GM19240 (cell line): ENCODE measurements at regions not wholly inside any gene's neighbourhood (a gene's known extent, or its start where the extent isn't known, plus 50 kb on each side); places are given as distances from the start of the nearest gene placed in this dataset.
A peak's percentile ranks its signal among the peaks of the same experiment; 100 is the strongest.
"Not testable (repeated sequence)": the region's sequence is repeated elsewhere in the genome, so short reads cannot be mapped to it uniquely, and the experiment has no call there.

Source experiments
- DNase-seq: peaks from one replicate; pipeline ENCODE4 v3.0.0; 2011; ENCODE audit warnings: low spot score; ENCODE audit not compliant: insufficient read length

DNA sequence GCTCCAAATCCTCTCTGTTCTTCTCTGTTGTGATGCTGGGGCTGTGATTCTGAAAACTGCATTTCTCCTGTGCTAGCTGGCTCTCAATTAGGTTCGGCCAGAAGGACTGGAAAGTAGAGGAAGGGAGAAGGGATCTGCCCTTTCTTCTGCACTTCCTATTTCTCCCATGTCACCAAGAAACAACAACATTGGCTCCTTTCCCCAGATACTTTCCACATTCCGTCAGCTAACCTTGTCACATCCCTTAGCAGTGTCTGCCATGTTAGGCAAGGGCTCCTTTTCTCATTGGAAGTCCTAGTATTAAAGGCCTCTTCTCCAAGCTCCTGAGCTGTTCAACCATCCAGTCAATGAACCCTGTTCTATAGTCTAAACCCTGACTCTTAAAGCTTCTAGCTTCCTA is 171.1 kb downstream of the ZNF621 start:
- DNase-seq = no peak

DNA sequence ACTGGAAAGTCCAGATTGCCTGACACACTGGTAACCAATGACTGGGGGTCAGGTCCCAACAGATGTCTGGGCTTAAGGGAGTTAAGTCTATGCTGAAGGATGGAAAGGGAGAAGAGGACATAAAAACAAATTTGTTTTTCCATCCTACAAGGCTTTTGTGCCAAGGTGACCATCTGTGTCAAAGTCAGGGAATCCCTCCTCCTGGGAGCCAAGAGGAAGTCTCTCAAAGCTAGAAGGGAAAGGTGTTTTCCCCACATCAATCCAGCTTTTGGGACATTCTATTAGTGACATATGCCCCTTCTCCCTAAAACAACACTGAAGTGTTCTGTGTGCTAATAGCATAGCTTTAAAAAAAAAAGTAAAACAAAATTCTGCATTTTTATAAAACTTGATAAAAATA is 173.9 kb downstream of the ZNF621 start:
- DNase-seq = not testable (repeated sequence)

DNA sequence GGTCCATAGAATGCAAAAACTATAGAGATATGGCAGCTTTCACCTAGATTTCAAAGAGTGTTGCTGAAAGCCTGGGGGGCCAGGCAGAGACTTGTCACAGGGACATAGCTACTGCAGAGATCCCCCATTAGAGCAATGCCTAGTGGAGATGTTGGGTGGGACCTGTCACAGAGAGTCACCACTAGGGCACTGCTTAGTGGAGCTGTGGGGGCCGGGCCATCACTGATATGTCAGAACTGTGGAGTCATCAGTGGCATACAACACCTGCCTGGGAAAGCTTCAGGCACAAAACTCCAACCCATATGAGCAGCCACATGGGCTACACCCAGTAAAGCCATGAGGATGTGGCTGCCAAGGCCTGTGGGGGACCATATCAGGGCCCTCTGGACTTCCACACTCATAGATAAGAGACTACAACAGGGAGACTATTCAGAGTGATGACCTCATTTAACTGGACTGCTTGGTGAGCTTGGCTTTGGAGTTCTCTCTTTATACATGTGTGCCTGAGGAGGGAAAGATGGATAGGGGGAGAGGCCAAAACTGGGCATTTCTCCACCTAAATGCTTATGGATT is 176.3 kb downstream of the ZNF621 start:
- no peak for DNase-seq

DNA sequence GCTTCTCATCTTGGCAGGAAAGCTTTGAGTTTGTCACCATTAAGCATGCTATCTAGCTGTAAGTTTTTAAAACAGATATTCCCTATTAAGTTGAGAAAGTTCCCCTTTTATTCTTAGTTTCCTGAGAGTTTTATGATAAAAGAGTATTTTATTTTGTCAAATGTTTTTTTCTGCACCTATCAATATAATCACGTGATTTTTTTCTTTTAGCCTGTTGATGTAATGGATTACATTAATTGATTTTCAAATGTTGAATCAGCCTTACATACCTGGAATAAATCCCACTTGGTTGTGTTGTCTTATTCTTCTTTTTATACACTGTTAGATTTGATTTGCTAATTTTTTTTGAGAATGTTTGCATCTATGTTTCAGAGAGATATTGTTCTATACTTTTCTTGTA is 179.5 kb downstream of the ZNF621 start:
- no peak for DNase-seq

DNA sequence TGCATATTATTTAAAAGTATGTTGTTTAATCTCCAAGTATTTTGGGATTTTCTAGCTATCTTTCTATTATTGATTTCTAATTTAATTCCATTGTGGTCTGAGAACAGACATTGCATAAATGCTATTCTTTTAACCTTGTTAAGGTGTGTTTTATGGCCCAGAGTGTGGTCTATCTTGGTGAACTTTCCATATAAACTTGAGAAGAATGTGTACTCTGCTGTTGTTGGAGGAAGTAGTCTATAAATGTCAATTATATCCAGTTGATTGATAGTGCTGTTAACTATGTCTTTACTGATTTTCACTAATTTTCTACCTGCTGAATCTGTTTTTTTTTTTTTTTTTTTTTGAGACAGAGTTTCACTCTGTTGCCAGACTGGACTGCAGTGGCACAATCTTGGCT is 180.9 kb downstream of the ZNF621 start:
- DNase-seq = no peak

DNA sequence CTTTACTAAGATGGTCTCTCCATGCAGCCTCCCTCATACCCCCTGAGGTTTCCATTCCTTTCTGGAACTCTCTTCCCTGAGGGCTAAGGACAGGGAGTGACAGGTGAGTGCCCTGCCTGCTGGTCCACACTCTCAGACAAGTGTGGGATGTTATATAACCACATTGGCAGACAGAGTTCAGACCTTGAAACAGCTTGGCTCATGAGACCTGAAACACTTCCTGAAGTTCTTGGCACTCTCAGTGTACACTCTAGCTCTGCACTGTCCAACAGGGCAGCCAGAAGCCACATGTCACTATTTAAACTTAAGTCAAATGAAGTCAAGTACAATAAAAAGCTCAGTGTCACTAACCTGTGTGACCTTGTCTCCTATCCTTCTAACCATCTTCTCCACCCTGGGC is 188.5 kb downstream of the ZNF621 start:
- no peak for DNase-seq

DNA sequence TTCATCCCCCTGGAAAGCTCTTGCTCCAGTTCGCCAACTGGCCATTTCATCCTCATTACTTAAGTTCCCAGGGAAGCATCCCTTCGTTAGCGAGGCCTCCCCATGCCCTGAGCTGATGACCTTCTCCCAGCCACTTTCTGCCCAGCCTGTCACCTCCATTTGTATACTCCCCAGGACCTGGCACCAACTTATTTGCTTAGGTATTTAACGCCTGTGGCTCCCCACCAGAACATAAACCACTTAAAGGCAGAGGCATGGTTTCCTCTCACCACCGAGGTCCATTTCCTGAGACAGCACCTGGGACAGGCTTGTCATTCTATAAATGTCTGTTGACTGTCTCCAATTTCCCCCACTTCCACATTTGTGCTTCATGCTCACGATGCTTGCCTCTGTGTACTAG is 189.0 kb downstream of the ZNF621 start:
- no peak for DNase-seq

DNA sequence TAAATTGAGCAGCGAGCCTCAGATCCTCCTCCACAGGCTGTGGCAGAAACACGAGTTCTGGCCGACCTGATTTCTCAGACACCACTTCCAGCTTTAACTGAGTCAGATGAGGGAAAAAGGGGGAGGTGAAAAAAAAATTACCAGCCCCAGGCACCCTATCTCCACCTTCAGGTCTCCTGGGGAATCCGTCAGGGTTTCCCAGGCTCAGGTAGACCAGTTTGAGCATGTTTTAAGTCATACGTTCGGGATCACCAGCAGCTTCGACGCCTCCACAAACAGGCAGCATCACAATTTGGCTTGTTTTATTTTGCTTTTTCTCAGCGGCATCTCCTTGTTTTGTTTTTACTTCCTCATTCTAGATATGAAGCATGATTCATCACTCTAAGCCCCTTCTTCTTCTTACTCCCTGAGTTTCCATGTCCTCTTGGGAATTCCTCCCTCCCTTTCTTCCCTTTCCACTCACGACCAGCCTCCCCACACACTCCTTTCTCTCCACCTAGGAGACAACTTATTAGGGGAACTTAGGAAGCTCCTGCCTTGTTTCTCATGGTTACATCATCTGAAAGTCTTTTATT is 190.1 kb downstream of the ZNF621 start:
- DNase-seq = no peak

DNA sequence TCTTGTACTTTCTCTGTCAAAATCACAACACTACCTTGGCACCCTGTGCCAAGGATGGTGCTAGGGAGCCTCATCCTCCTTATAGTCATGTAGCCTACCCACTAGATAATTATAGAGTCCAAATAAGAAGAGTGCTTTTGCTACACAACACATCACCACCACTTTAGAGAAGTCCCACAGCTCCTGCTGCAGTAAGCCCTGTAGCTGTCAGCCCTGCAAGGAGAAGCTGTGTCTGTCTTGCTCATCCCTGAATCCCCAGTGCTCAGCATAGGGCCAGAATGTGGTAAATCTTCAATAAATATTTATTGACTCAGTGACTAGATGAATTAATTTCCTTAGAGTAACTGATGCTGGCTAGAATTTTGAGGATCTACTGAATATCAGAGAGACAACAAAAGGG is 190.8 kb downstream of the ZNF621 start:
- no peak for DNase-seq

DNA sequence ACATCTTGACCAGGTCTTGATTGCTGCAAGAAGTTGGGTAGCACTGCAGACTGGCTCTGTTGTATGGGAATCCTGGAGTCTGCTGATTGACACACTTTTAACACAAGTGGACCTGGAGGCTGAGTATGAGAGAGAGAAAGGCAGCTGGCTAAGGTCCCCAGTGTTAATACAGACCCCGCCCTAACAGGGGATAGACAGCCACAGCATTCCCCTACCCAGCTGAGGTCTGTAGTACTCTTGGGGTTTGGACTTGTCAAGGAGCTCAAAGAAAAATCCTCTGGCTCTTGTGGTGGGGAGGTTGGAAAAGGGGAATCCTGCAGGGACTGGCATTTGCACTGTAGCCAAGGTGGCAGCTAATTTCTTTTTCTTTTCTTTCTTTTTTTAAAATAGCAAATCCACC is 192.7 kb downstream of the ZNF621 start:
- no peak for DNase-seq

DNA sequence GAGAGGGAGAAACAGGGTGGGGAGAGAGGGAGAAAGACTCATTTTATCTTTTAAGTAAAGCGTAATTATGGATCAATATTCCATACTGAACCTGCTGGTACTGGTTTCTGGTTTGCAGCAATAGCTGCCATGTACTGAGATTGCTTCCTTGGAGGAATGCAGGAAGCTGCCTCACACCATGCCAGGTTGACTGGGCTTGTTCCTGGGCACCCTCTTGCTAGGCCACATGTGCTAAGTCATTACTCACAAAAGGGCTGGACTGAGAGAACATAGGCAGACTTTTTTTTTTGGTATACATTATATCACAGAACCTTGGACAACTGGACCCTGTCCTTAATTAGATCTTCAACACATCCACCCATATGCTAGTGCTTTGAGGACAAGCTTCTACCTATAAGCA is 193.4 kb downstream of the ZNF621 start:
- no peak for DNase-seq

DNA sequence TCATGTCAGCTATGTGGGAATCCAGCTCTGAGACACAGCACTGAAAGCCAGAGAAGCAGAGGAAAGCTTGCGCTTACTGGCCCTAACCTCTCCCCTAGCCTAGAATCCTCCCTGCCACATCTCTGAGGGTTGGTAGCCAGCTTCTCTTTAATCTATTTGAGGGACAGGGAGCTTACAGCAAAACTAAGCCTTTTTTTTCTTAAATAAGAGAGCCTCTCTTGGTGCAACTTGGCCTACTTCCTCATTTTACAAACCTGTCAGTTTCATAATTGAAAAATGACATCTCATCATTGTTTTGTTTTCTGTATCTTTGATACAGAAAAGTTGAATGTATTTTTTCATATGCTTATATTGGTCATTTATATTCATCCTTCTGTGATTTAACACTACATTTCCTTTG is 193.9 kb downstream of the ZNF621 start:
- DNase-seq = peak; percentile 41

DNA sequence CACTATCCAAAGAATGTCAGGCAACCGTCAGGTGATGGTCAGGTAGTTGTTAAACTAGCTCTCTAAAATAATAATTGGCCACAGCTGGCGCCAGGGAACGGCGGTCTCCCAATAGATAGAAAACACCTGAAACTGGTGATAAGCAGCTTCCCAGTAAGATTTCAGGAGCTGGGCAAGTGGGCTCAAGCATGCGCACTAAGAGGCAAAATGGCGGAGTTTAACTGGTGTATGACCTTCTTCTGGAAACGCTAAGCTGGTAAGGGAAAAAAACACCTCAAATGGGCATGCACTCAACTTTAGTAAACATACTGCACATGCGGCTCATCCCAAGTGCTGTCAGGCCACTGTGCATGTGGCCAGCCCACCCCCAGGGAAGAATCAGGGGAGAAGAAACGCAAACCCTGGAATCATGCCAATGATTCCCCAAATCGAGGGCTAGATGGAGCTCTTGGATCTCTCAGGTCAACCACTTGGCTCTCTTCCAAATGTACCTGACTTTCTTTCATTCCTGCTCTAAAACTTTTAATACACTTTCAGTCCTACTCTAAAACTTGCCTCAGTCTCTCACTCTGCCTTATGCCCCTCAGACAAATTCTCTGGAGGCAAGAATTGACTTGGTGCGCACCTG is 195.0 kb downstream of the ZNF621 start:
- DNase-seq = no peak

DNA sequence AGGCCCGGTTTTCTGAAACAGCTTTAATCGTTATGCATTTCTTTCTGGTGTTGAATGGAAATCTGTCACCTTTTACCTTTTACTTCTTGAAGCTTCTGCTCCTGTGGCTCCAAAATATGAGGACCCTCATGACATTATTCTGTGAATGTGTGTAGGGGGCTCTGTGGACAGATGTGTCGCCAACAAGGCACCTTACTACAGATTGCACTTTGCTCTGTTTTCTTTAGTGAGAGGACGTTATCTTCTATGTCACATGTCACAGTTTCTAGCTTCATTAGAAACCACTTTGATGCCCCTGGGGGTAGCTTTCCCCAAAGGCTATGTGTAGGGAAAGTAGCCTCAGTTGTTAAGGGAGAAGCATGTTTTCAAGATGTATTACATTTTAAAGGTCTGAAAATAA is 195.6 kb downstream of the ZNF621 start:
- DNase-seq = no peak

DNA sequence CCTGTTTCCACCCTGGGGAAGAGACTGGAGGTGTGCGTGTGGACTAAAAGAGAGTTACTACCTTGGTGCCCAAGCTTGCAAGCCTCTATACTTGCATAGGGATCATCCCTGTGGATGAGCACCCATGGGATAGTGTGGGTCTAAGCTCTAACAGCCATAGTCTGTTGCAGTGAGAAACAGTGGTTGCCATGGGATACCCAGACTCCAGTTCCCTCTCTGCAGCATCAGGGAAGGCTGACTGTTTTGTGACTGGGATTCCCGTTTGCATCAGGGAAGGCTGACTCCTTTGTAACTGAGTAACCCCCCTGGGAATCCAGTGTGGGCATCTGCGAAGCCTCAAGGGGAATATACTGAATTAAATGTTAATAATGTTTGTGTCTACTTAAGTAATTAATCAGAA is 196.1 kb downstream of the ZNF621 start:
- DNase-seq = no peak

DNA sequence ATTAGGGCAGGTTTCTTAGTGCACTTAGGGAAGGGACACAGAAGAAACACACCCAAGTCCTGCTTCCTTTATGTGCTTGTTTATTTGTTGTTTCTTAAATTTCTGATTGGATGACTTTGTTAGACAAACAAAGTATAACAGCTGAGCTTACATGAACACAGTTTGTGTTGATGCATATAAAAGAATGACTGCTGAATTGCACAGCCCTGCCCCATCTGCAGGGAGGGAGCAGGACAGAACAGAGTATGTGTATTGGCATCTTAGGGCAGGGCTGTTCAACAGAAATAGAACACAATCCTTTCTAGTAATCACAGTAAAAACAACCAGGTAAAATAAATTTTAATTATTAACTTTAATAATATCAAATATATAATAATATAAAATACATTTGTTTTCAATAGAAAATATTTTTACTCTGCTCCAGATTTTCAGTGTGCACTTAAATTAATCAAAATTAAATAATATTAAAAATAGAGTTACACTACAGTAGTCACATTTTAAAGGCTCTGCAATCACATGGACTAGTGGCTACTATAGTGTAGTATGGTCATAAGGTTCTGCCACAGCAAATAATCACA is 198.4 kb downstream of the ZNF621 start:
- no peak for DNase-seq

DNA sequence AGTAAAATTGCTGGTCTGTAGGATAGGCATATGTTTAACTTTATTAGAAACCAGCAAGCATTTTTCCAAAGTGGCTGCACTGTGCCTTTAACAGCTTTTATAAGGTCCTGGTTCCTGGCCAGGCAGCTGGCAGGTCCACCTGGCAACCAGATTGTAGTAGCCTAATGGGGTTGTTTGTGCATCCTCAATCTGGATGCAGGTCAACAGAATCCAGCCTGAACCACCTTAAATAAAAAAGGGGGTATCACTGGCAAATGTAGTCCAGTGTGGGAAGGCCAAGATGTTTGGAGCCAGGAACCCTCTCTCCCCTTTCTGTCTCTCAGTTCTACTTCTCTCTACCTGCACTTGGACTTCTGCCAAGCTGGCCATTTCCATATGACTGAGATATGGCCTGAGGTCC is 200.3 kb downstream of the ZNF621 start:
- DNase-seq = no peak

DNA sequence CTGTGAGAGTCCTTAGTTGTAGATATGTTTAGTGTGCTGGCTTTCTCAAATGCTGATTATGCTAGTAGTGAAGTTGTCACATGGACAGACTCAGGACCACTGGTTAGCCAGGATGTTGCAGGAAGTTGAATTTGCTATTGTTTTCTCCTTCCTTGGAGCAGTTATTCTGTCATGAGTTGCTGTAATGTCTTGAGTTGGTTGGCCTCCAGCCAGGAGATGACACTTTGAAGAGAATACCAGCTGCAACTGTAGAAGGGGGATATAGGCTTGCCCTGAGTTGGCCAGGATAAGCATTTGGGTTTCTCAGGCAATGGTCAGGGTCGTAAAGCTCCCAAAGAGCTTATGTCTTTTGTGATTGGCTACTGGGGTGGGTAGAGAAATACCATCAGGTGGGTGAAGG is 206.7 kb downstream of the ZNF621 start:
- DNase-seq = no peak

DNA sequence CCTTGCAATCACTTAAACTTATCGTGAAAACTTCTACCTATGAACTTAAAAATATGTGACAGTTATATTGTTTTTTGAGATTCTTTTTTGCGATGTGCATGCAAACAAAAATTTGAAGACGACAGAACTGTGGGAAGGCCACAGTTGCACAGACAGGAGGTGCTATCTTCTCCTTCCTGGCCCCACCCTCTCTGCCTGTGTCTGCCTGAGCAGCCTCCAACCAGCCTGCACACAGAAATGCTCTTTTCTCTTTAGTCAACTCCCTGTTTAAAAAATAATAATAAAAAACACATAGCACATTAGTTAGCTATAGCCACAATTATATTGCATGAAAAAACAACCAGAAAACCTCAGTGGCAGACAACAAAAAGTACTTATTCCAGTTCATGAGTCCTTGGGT is 212.2 kb downstream of the ZNF621 start:
- no peak for DNase-seq

DNA sequence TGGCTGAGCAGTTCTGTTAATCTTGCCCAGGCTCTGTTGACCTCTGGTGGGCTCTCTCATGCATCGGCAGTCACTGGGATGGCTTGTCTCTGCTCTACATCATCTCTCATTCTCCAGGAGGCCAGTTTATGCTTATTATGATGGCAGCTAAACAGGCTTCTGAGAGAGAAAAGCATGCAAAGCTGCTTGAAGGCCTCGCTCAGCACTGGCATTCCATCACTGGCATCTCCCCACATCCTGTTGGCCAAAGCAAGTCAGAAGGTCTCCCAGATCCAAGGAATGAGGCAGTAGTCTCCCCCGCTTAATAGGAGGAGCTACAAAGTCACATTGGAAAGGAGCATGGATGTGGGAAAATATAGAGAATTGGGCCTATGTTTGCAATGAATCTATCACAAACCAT is 212.6 kb downstream of the ZNF621 start:
- DNase-seq = no peak

DNA sequence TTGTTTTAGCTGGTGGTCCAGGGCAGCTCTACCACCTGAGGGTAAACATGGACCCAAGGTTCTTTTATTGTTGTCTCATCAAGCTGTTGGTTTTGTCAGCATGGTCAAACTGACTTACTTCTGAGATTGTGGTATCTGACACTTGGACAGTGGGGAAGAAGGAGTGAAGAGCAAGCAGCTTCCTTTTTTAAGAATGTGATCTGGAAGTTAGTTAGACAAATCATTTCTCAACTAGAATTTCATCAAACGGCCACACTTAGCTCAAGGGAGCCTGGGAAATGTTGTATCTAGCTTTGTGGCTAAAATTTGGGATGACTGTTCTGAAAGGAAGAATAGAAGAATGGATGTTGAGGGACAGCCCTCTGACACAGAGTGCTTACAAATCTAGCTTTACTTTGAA is 215.2 kb downstream of the ZNF621 start:
- DNase-seq = no peak

DNA sequence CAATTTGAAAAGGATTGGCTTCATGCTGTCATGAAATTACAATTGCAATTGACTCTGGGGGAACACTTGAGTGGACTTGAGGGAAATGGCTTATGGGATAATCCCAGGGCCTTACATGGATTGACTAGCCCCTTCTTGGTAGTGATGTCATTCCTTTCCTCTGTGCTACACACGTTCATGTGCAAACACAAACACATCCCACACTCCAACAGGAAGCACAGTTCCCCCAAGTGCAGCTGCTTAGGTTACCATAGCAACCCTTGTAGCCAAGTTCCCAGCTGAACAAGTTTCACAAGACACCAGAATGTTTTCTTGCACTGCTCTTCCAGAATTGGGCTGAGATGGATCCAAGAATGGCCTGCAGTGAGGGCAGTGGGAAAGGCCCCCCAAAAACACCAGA is 217.0 kb downstream of the ZNF621 start:
- no peak for DNase-seq
